Endodermal cell (in vitro differentiated cells): ENCODE measurements at regions not wholly inside any gene's neighbourhood (a gene's known extent, or its start where the extent isn't known, plus 50 kb on each side); places are given as distances from the start of the nearest gene placed in this dataset.
A peak's percentile ranks its signal among the peaks of the same experiment; 100 is the strongest.

ENCODE experiments used
- DNase-seq: peaks from one replicate; pipeline ENCODE4 v3.0.0-alpha.2; 2017
- H3K27ac ChIP-seq: 2 replicates; pipeline ENCODE4 v1.5.1; 2013; ENCODE audit warnings: mild to moderate bottlenecking, low read depth, low read length, moderate library complexity
- H3K27me3 ChIP-seq: 2 replicates; pipeline ENCODE4 v1.6.1; 2013; ENCODE audit warnings: mild to moderate bottlenecking, low read length, moderate library complexity; ENCODE audit not compliant: insufficient read depth, control insufficient read depth, poor library complexity, severe bottlenecking
- H3K36me3 ChIP-seq: 2 replicates; pipeline ENCODE4 v1.7.0; 2013; ENCODE audit warnings: mild to moderate bottlenecking, low read length, moderate library complexity; ENCODE audit not compliant: control insufficient read depth, insufficient read depth
- H3K4me1 ChIP-seq: one replicate; pipeline ENCODE4 v1.7.0; 2013; ENCODE audit warnings: low read length; ENCODE audit not compliant: control insufficient read depth, insufficient read depth
- H3K4me3 ChIP-seq: 2 replicates; pipeline ENCODE4 v1.5.1; 2013; ENCODE audit warnings: mild to moderate bottlenecking, low read length, moderate library complexity
- H3K9ac ChIP-seq: 2 replicates; pipeline ENCODE4 v1.6.1; 2013; ENCODE audit warnings: mild to moderate bottlenecking, low read length, moderate library complexity; ENCODE audit not compliant: poor library complexity, severe bottlenecking; ENCODE audit errors: extremely low read depth
- H3K9me3 ChIP-seq: 2 replicates; pipeline ENCODE4 v1.6.1; 2013; ENCODE audit warnings: mild to moderate bottlenecking, low read length, moderate library complexity; ENCODE audit not compliant: control insufficient read depth
- H3K27ac Mint-ChIP-seq: 2 replicates; pipeline ENCODE4 v1.8.0; 2020; ENCODE audit warnings: mixed read lengths
- H3K27me3 Mint-ChIP-seq: 2 replicates; pipeline ENCODE4 v1.8.0; 2021; ENCODE audit warnings: mild to moderate bottlenecking, mixed read lengths; ENCODE audit not compliant: insufficient read depth
- H3K36me3 Mint-ChIP-seq: 2 replicates; pipeline ENCODE4 v1.8.0; 2020; ENCODE audit warnings: low read depth, mixed read lengths
- H3K4me1 Mint-ChIP-seq: 2 replicates; pipeline ENCODE4 v1.8.0; 2020; ENCODE audit warnings: mixed read lengths
- H3K4me3 Mint-ChIP-seq: 2 replicates; pipeline ENCODE4 v1.8.0; 2020; ENCODE audit warnings: mild to moderate bottlenecking, moderate library complexity, mixed read lengths
- H3K9me3 Mint-ChIP-seq: 2 replicates; pipeline ENCODE4 v1.8.0; 2020; ENCODE audit warnings: mild to moderate bottlenecking, mixed read lengths
- CTCF ChIP-seq: fragments of 200-600 bp; sonication (generic); conservative IDR thresholded peaks from 2 replicates; pipeline ENCODE4 v1.5.0; 2021; ENCODE audit warnings: antibody characterized with exemption, mild to moderate bottlenecking
- WGBS, 2 experiments: methylation state at CpG; one replicate each; pipeline versions ENCODE4 v1.1.5 to v1.1.7; 2013; ENCODE audit warnings: missing lambda C conversion rate in 2 of 2, mixed read lengths in 1 of 2; ENCODE audit not compliant: insufficient coverage in 1 of 2, insufficient read length in 1 of 2; 5-methylcytosine and 5-hydroxymethylcytosine counted together

- no peak overlapping the region for H3K4me3 Mint-ChIP-seq
- H3K36me3 ChIP-seq: no peaks in the 10 kb centered on the region
- H3K9me3 ChIP-seq: no peaks in the 10 kb centered on the region
- H3K27me3 ChIP-seq: no peaks in the 10 kb centered on the region
- no peak overlapping the region for H3K9ac ChIP-seq
- no peak for DNase-seq
- H3K9me3 Mint-ChIP-seq: peaks cover 3% of the 10 kb centered on the region
- no peak overlapping the region for H3K27ac Mint-ChIP-seq
- H3K4me1 Mint-ChIP-seq: no peaks in the 10 kb centered on the region
- H3K36me3 Mint-ChIP-seq: no peaks in the 10 kb centered on the region
- H3K4me3 ChIP-seq: no peak overlapping the region
- no peak for TF ChIP-seq CTCF
- 92 to 94% methylated on average over 27 to 28 of the region's 28 CpGs for WGBS, 2 experiments
- peaks cover 4% of the 10 kb centered on the region for H3K27me3 Mint-ChIP-seq
- H3K27ac ChIP-seq: no peak overlapping the region
- no peaks in the 10 kb centered on the region for H3K4me1 ChIP-seq
Measured at GRCh38 chr2:240375024-240375645, 60.3 kb upstream of the GPC1 start.

GRCh38 chr2:240376739-240377138 is 58.7 kb upstream of the GPC1 start:
- TF ChIP-seq CTCF: peak; percentile 32
- no peak overlapping the region for H3K27ac ChIP-seq
- Mint-ChIP-seq H3K9me3 (peaks cover 8% of the 10 kb centered on the region), H3K27me3 (peaks cover 5% of the 10 kb centered on the region), H3K4me3 (no peak overlapping the region), H3K27ac (no peak overlapping the region), H3K4me1 (no peaks in the 10 kb centered on the region), H3K36me3 (no peaks in the 10 kb centered on the region)
- no peaks in the 10 kb centered on the region for H3K4me1 ChIP-seq
- WGBS, 2 experiments: 89 to 97% methylated on average over 7 to 12 of the region's 12 CpGs
- H3K27me3 ChIP-seq: no peaks in the 10 kb centered on the region
- no peaks in the 10 kb centered on the region for H3K9me3 ChIP-seq
- no peak overlapping the region for H3K9ac ChIP-seq
- DNase-seq: no peak
- no peaks in the 10 kb centered on the region for H3K36me3 ChIP-seq
- no peak overlapping the region for H3K4me3 ChIP-seq

- H3K9me3 Mint-ChIP-seq: peaks cover 8% of the 10 kb centered on the region
- no peak overlapping the region for H3K4me3 ChIP-seq
- no peak overlapping the region for H3K9ac ChIP-seq
- H3K36me3 Mint-ChIP-seq: no peaks in the 10 kb centered on the region
- peaks cover 5% of the 10 kb centered on the region for H3K27me3 Mint-ChIP-seq
- H3K4me1 Mint-ChIP-seq: no peaks in the 10 kb centered on the region
- no peak overlapping the region for H3K4me3 Mint-ChIP-seq
- H3K27me3 ChIP-seq: no peaks in the 10 kb centered on the region
- H3K27ac ChIP-seq: no peak overlapping the region
- no peaks in the 10 kb centered on the region for H3K36me3 ChIP-seq
- WGBS, 2 experiments: 93 to 94% methylated on average over 7 to 10 of the region's 10 CpGs
- H3K27ac Mint-ChIP-seq: no peak overlapping the region
- no peaks in the 10 kb centered on the region for H3K9me3 ChIP-seq
- H3K4me1 ChIP-seq: no peaks in the 10 kb centered on the region
- no peak for DNase-seq
- TF ChIP-seq CTCF: no peak
Measured at GRCh38 chr2:240377366-240377765, 58.1 kb upstream of the GPC1 start.
